HG03442 (cell line): ENCODE measurements at regions not wholly inside any gene's neighbourhood (a gene's known extent, or its start where the extent isn't known, plus 50 kb on each side); places are given as distances from the start of the nearest gene placed in this dataset.

Experiments
- ATAC-seq: cut with Tn5 transposase; IDR thresholded peaks from one replicate; pipeline ENCODE4 v1.9.1; 2021; ENCODE audit warnings: mild to moderate bottlenecking, moderate library complexity; ENCODE audit not compliant: unreplicated experiment

- no peak for ATAC-seq
Observed at GRCh38 chr5:89262030-89262429, 379.0 kb upstream of the MEF2C start.

GRCh38 chr5:89260254-89260653 lies 377.3 kb upstream of the MEF2C start:
- ATAC-seq = no peak

- ATAC-seq = no peak
Observed at GRCh38 chr5:89255845-89256463, 373.0 kb upstream of the MEF2C start.

- no peak for ATAC-seq
Observed at GRCh38 chr5:89253666-89254352, 370.8 kb upstream of the MEF2C start.

- no peak for ATAC-seq
Observed at GRCh38 chr5:89246864-89247263, 363.9 kb upstream of the MEF2C start.

- ATAC-seq = no peak
Observed at GRCh38 chr5:89246252-89246651, 363.3 kb upstream of the MEF2C start.

- ATAC-seq = no peak
Observed at GRCh38 chr5:89243611-89244010, 360.6 kb upstream of the MEF2C start.

GRCh38 chr5:89241186-89241585 lies 358.2 kb upstream of the MEF2C start:
- no peak for ATAC-seq

GRCh38 chr5:89236900-89237299 lies 353.9 kb upstream of the MEF2C start:
- ATAC-seq = no peak

- ATAC-seq = no peak
Observed at GRCh38 chr5:89233462-89233861, 350.5 kb upstream of the MEF2C start.

- peak; percentile 96 for ATAC-seq
Observed at GRCh38 chr5:89232139-89232603, 349.2 kb upstream of the MEF2C start.

GRCh38 chr5:89230178-89230577 lies 347.2 kb upstream of the MEF2C start:
- no peak for ATAC-seq

- no peak for ATAC-seq
Observed at GRCh38 chr5:89229331-89230070, 346.5 kb upstream of the MEF2C start.

GRCh38 chr5:89228355-89228754 lies 345.4 kb upstream of the MEF2C start:
- no peak for ATAC-seq

GRCh38 chr5:89218364-89218763 lies 335.4 kb upstream of the MEF2C start:
- no peak for ATAC-seq

GRCh38 chr5:89216606-89217005 lies 333.6 kb upstream of the MEF2C start:
- ATAC-seq = no peak

GRCh38 chr5:89213573-89213972 lies 330.6 kb upstream of the MEF2C start:
- no peak for ATAC-seq

GRCh38 chr5:89211836-89212235 lies 328.9 kb upstream of the MEF2C start:
- no peak for ATAC-seq

GRCh38 chr5:89208811-89209210 lies 325.8 kb upstream of the MEF2C start:
- no peak for ATAC-seq

- ATAC-seq = no peak
Observed at GRCh38 chr5:89208392-89208791, 325.4 kb upstream of the MEF2C start.

GRCh38 chr5:89204756-89205155 lies 321.8 kb upstream of the MEF2C start:
- no peak for ATAC-seq

- ATAC-seq = no peak
Observed at GRCh38 chr5:89203611-89204010, 320.6 kb upstream of the MEF2C start.
